ENCODE measurements at regions not wholly inside any gene's neighbourhood (a gene's known extent, or its start where the extent isn't known, plus 50 kb on each side); places are given as distances from the start of the nearest gene placed in this dataset.

DNA sequence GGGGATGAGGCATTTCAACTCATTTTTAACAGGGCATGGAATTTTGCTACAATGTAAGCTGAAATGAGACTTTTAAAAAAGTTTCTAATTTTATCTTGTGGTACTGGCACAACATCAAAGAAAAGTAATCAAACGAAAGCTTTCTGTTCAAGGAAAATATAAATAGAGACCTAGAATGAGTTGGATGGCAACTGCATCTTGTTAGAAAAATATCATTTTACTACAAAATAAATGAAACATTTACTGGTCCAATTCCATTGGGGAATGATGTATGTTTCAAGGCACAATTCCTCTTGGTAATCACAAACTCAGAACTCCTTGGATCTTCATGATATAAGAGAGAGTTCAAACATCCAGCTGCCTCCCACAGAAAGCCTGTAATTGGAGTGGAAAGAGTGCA is 102.8 kb downstream of the HMHB1 start:
- TF ChIP-seq, protein P1, sequence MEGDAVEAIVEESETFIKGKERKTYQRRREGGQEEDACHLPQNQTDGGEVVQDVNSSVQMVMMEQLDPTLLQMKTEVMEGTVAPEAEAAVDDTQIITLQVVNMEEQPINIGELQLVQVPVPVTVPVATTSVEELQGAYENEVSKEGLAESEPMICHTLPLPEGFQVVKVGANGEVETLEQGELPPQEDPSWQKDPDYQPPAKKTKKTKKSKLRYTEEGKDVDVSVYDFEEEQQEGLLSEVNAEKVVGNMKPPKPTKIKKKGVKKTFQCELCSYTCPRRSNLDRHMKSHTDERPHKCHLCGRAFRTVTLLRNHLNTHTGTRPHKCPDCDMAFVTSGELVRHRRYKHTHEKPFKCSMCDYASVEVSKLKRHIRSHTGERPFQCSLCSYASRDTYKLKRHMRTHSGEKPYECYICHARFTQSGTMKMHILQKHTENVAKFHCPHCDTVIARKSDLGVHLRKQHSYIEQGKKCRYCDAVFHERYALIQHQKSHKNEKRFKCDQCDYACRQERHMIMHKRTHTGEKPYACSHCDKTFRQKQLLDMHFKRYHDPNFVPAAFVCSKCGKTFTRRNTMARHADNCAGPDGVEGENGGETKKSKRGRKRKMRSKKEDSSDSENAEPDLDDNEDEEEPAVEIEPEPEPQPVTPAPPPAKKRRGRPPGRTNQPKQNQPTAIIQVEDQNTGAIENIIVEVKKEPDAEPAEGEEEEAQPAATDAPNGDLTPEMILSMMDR (IDR thresholded peaks at IDR 0.05; ENCODE audit: unreplicated experiment) = no peak
- no peaks in the 10 kb centered on the region for H3K4me1 Mint-ChIP-seq (ENCODE audit: low read depth, unreplicated experiment)
- H3K9me3 Mint-ChIP-seq (ENCODE audit: low read depth, unreplicated experiment) = no peaks in the 10 kb centered on the region
- DNase-seq = no peak
- H3K4me3 Mint-ChIP-seq (ENCODE audit: low read depth, unreplicated experiment) = no peak overlapping the region
- H3K36me3 Mint-ChIP-seq (ENCODE audit: insufficient read depth, unreplicated experiment) = no peaks in the 10 kb centered on the region
- H3K27me3 Mint-ChIP-seq (ENCODE audit: unreplicated experiment) = no peaks in the 10 kb centered on the region
- intact Hi-C loops (cut with micrococcal nuclease; ENCODE audit: unreplicated experiment) = no loop called here
- H3K27ac Mint-ChIP-seq (ENCODE audit: unreplicated experiment) = no peak overlapping the region
- CTCF ChIA-PET = no interaction called here
- BruUV-seq (replicated peaks) = no TSS peak

DNA sequence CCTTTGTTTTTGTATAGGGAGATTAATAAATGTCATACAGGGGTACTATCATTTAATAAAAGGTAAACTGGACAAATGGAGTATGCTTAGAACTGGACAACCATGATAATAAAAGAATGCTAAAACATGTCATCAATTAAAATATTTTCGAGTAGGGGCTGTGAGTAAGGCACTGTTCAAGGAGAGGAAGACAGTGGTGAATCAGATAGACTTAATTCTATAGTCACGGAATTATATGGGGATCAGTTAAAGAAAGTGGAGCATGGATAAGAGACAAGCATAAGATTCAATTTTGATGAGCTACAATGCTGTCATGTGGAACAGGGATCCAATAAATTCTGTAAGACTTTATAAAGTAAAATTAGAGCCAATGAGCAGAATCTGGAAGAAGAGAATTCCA is 104.5 kb downstream of the HMHB1 start:
- peaks cover 5% of the 10 kb centered on the region for H3K4me1 Mint-ChIP-seq (ENCODE audit: low read depth, unreplicated experiment)
- no peak overlapping the region for H3K4me3 Mint-ChIP-seq (ENCODE audit: low read depth, unreplicated experiment)
- H3K27ac Mint-ChIP-seq (ENCODE audit: unreplicated experiment) = no peak overlapping the region
- BruUV-seq (replicated peaks) = no TSS peak
- CTCF ChIA-PET = no interaction called here
- intact Hi-C loops (cut with micrococcal nuclease; ENCODE audit: unreplicated experiment) = no loop called here
- H3K9me3 Mint-ChIP-seq (ENCODE audit: low read depth, unreplicated experiment) = no peaks in the 10 kb centered on the region
- H3K36me3 Mint-ChIP-seq (ENCODE audit: insufficient read depth, unreplicated experiment) = no peaks in the 10 kb centered on the region
- TF ChIP-seq, protein P1 (IDR thresholded peaks at IDR 0.05; ENCODE audit: unreplicated experiment) = no peak
- H3K27me3 Mint-ChIP-seq (ENCODE audit: unreplicated experiment) = no peaks in the 10 kb centered on the region
- no peak for DNase-seq

DNA sequence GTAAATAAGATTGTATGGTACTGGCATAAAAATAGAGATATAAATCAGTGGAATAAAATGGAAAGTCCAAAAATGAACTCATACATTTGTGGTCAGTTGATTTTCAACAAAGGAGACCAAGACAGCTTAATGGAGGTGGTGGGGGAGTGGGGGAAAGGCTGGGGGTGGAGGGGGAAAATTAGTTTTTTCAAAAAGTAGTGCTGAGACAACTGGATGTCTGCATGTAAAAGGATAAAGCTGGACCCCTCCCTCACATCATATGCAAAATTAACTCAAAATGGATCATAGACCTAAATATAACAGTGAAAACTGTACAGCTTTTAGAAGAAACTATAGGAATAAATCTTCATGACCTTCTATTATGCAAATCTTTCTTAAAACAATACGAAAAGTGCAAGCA is 107.0 kb downstream of the HMHB1 start:
- Mint-ChIP-seq H3K4me1 (ENCODE audit: low read depth, unreplicated experiment) (peaks cover 30% of the 10 kb centered on the region), H3K27me3 (ENCODE audit: unreplicated experiment) (no peaks in the 10 kb centered on the region), H3K36me3 (ENCODE audit: insufficient read depth, unreplicated experiment) (no peaks in the 10 kb centered on the region), H3K27ac (ENCODE audit: unreplicated experiment) (no peak overlapping the region), H3K9me3 (ENCODE audit: low read depth, unreplicated experiment) (no peaks in the 10 kb centered on the region), H3K4me3 (ENCODE audit: low read depth, unreplicated experiment) (no peak overlapping the region)
- intact Hi-C loops (cut with micrococcal nuclease; ENCODE audit: unreplicated experiment) = no loop called here
- TF ChIP-seq, protein P1 (IDR thresholded peaks at IDR 0.05; ENCODE audit: unreplicated experiment) = no peak
- CTCF ChIA-PET = no interaction called here
- BruUV-seq (replicated peaks) = no TSS peak
- no peak for DNase-seq

DNA sequence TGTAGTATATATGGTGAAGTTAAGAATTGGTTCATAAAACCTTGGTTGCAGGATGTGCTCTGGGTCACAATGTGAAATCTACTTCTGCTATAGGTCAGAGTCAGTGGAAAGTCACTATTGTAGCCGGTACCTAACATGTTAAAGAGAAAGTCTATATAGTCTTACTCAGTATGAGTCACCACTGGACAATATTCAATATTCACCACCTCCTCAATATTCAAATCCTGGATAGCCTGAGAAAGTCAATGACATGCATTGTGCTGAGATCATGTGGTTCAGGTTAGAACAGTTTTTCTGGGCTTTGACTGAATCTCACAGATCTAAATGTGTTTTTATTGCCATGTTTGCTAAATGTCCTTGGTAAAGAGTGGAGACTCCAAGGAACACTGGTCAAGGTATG is 108.8 kb downstream of the HMHB1 start:
- intact Hi-C loops (cut with micrococcal nuclease; ENCODE audit: unreplicated experiment) = no loop called here
- H3K4me3 Mint-ChIP-seq (ENCODE audit: low read depth, unreplicated experiment) = no peak overlapping the region
- no peak overlapping the region for H3K27ac Mint-ChIP-seq (ENCODE audit: unreplicated experiment)
- no peaks in the 10 kb centered on the region for H3K36me3 Mint-ChIP-seq (ENCODE audit: insufficient read depth, unreplicated experiment)
- no peaks in the 10 kb centered on the region for H3K9me3 Mint-ChIP-seq (ENCODE audit: low read depth, unreplicated experiment)
- no TSS peak for BruUV-seq (replicated peaks)
- no peaks in the 10 kb centered on the region for H3K27me3 Mint-ChIP-seq (ENCODE audit: unreplicated experiment)
- DNase-seq = no peak
- H3K4me1 Mint-ChIP-seq (ENCODE audit: low read depth, unreplicated experiment) = peaks cover 39% of the 10 kb centered on the region
- TF ChIP-seq, protein P1 (IDR thresholded peaks at IDR 0.05; ENCODE audit: unreplicated experiment) = no peak
- CTCF ChIA-PET = no interaction called here

Data from Calu3 (cell line).